ENCODE measurements at regions not wholly inside any gene's neighbourhood (a gene's known extent, or its start where the extent isn't known, plus 50 kb on each side); places are given as distances from the start of the nearest gene placed in this dataset.

DNA sequence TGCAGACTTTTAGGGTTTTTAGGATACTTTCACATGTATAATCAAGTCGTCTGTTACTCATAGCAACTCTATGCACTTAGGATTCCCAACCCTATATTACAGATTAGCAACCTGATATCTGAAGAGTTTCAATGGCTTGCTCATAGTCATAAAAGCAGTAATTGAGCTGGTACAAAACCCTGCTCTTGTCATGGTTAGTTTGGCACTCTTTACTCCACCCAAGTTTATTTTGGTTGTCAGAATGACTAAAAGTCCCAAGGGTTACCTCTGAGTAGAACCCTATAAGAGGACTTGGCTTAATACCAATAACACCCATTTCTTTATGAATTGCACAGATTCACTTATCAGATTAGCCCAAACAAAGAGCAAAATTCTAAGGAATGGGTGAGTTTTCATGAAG, 550.6 kb downstream of the SOX6 start:
- Histone ChIP-seq H3K4me3 (no peak overlapping the region), H3K4me1 (no peaks in the 10 kb centered on the region), H3K36me3 (no peaks in the 10 kb centered on the region), H3K27ac (no peak overlapping the region), H3K27me3 (no peaks in the 10 kb centered on the region), H3K9me3 (no peaks in the 10 kb centered on the region)
- intact Hi-C loops (cut with DNase I; ENCODE audit: low total_unique reads) = no loop called here
- TF ChIP-seq, protein P1, sequence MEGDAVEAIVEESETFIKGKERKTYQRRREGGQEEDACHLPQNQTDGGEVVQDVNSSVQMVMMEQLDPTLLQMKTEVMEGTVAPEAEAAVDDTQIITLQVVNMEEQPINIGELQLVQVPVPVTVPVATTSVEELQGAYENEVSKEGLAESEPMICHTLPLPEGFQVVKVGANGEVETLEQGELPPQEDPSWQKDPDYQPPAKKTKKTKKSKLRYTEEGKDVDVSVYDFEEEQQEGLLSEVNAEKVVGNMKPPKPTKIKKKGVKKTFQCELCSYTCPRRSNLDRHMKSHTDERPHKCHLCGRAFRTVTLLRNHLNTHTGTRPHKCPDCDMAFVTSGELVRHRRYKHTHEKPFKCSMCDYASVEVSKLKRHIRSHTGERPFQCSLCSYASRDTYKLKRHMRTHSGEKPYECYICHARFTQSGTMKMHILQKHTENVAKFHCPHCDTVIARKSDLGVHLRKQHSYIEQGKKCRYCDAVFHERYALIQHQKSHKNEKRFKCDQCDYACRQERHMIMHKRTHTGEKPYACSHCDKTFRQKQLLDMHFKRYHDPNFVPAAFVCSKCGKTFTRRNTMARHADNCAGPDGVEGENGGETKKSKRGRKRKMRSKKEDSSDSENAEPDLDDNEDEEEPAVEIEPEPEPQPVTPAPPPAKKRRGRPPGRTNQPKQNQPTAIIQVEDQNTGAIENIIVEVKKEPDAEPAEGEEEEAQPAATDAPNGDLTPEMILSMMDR (IDR thresholded peaks at IDR 0.05) = no peak
- no peak for TF ChIP-seq POLR2A (IDR thresholded peaks at IDR 0.05)
- DNase-seq = no peak

DNA sequence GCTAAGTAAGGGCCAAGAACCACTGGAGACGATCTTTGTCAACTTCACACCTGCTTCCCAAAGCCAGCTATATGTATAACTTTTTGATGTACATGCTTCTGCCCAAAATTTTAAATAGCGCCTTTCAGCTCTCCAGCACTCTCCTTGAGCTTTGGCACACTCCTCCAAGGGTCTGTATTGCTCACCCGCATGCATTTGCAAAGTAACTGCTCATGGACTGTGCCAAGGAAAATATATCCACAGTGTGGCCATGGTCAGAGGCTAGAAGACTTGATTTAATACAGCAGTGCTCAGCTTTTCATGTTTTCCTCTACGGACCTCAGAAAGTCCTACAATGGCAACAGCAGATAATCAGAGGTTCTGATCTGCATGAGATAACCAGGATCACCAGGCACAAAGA, 550.1 kb downstream of the SOX6 start:
- intact Hi-C loops (cut with DNase I; ENCODE audit: low total_unique reads) = no loop called here
- no peaks in the 10 kb centered on the region for H3K36me3 ChIP-seq
- H3K4me1 ChIP-seq = no peaks in the 10 kb centered on the region
- no peaks in the 10 kb centered on the region for H3K27me3 ChIP-seq
- no peak for DNase-seq
- H3K9me3 ChIP-seq = no peaks in the 10 kb centered on the region
- no peak overlapping the region for H3K27ac ChIP-seq
- no peak for TF ChIP-seq POLR2A (IDR thresholded peaks at IDR 0.05)
- TF ChIP-seq, protein P1 (IDR thresholded peaks at IDR 0.05) = no peak
- H3K4me3 ChIP-seq = no peak overlapping the region

DNA sequence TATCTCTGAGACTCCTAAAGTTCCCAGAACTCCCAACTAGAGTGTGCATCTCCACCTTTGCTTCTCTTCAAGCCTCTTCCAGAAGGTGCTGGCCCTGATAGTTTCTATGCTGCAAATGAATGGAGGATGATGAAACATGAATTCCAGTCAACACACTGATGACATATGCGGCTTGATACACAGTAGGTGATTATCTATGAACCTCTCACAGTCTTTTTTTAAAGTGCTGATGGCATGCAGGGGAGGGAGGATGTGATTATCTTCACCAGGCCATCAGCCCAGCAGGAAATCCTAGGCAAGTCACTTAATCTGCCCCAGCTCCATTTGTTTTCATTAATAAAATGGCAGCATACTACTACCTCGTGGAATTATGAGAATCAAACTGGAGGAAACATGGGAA, 548.5 kb downstream of the SOX6 start:
- TF ChIP-seq, protein P1 (IDR thresholded peaks at IDR 0.05) = no peak
- TF ChIP-seq POLR2A (IDR thresholded peaks at IDR 0.05) = no peak
- H3K27me3 ChIP-seq = no peaks in the 10 kb centered on the region
- DNase-seq = no peak
- intact Hi-C loops (cut with DNase I; ENCODE audit: low total_unique reads) = no loop called here
- no peaks in the 10 kb centered on the region for H3K4me1 ChIP-seq
- H3K36me3 ChIP-seq = no peaks in the 10 kb centered on the region
- no peaks in the 10 kb centered on the region for H3K9me3 ChIP-seq
- H3K4me3 ChIP-seq = no peak overlapping the region
- H3K27ac ChIP-seq = no peak overlapping the region

DNA sequence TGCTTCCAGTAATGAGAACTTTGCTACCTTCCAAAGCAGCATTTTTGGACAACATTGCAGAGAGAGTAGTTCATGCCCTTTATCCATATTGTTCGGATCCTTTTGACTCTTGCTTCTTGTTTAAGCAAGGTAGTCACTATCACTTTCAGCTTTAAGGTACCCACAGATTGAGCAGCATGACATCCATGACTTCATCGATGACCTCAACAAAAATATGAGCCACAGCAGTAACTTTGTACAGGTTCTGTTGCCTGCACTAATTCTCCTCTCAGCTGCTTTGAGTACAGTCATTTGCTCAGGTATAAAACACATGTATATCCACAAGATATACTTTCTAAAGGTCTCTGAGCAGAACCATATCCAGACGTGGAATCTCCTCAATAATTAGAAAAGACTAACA, 546.3 kb downstream of the SOX6 start:
- intact Hi-C loops (cut with DNase I; ENCODE audit: low total_unique reads) = no loop called here

DNA sequence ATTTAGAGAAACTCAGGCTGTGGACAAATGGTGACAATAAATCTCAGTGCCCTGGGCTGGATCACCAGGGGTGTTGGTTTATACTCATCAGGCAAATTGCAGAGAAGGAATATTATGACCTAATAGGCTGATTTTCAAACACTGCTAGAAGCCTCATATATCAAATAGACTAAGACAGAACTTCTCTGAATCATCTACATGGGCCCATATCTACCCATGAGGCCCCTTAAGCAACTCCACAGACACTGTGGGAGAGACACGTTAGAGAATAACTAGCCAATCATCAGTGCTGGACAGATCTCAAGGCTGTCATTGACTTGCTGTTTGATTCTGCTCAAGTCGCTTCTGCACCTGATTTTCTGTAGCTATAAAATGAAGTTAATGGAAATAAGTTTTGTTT, 545.8 kb downstream of the SOX6 start:
- TF ChIP-seq POLR2A (IDR thresholded peaks at IDR 0.05) = no peak
- TF ChIP-seq, protein P1 (IDR thresholded peaks at IDR 0.05) = no peak
- H3K4me1 ChIP-seq = no peaks in the 10 kb centered on the region
- no peaks in the 10 kb centered on the region for H3K27me3 ChIP-seq
- intact Hi-C loops (cut with DNase I; ENCODE audit: low total_unique reads) = no loop called here
- no peak overlapping the region for H3K4me3 ChIP-seq
- no peak for DNase-seq
- no peak overlapping the region for H3K27ac ChIP-seq
- H3K36me3 ChIP-seq = no peaks in the 10 kb centered on the region
- no peaks in the 10 kb centered on the region for H3K9me3 ChIP-seq

More for the DNA sequence above, 546.3 kb downstream of the SOX6 start:
- no peaks in the 10 kb centered on the region for H3K36me3 ChIP-seq
- H3K4me1 ChIP-seq = no peaks in the 10 kb centered on the region
- H3K27ac ChIP-seq = no peak overlapping the region
- H3K9me3 ChIP-seq = no peaks in the 10 kb centered on the region
- TF ChIP-seq, protein P1 (IDR thresholded peaks at IDR 0.05) = no peak
- no peak for TF ChIP-seq POLR2A (IDR thresholded peaks at IDR 0.05)
- H3K4me3 ChIP-seq = no peak overlapping the region
- DNase-seq = no peak
- no peaks in the 10 kb centered on the region for H3K27me3 ChIP-seq

All from uterus (tissue), 3 donors.